GM13977 (cell line): ENCODE measurements at regions not wholly inside any gene's neighbourhood (a gene's known extent, or its start where the extent isn't known, plus 50 kb on each side); places are given as distances from the start of the nearest gene placed in this dataset.

Experiments used
- DNase-seq: peaks from one replicate; pipeline ENCODE4 v3.0.0; 2012; ENCODE audit warnings: low spot score
- CTCF ChIP-seq: IDR thresholded peaks from 2 replicates; pipeline ENCODE4 v1.5.1; 2012; ENCODE audit warnings: mild to moderate bottlenecking, control low read depth; ENCODE audit not compliant: insufficient read depth; ENCODE audit errors: extremely low read depth, missing control alignments
- in situ Hi-C: fragments of 300-500 bp; cut with MboI; formaldehyde crosslinking; loops from one replicate; pipeline ENCODE4 v1.12.0; 2022; ENCODE audit warnings: low sequenced_read_pairs, low pct_unique_long_range_greater_than_20kb, mixed read lengths, inconsistent platforms; ENCODE audit not compliant: unreplicated experiment

- TF ChIP-seq CTCF = no peak
- in situ Hi-C loops = no loop called here
- DNase-seq = no peak
Observed at GRCh38 chr7:21356616-21357015, 71.3 kb upstream of the SP4 start.

GRCh38 chr7:21357151-21358097 is 70.5 kb upstream of the SP4 start:
- TF ChIP-seq CTCF = no peak
- in situ Hi-C loops = no loop called here

GRCh38 chr7:21358648-21359047 is 69.2 kb upstream of the SP4 start:
- in situ Hi-C loops = no loop called here
- no peak for DNase-seq
- TF ChIP-seq CTCF = no peak

More at GRCh38 chr7:21357151-21358097, 70.5 kb upstream of the SP4 start:
- no peak for DNase-seq

GRCh38 chr7:21359163-21359562 is 68.7 kb upstream of the SP4 start:
- no peak for DNase-seq
- no peak for TF ChIP-seq CTCF
- in situ Hi-C loops = no loop called here

GRCh38 chr7:21361413-21362125 is 66.3 kb upstream of the SP4 start:
- in situ Hi-C loops = no loop called here
- no peak for TF ChIP-seq CTCF
- no peak for DNase-seq

GRCh38 chr7:21364801-21365271 is 63.0 kb upstream of the SP4 start:
- in situ Hi-C loops = no loop called here
- DNase-seq = no peak

More at GRCh38 chr7:21364801-21365271, 63.0 kb upstream of the SP4 start:
- no peak for TF ChIP-seq CTCF
